ENCODE measurements at regions not wholly inside any gene's neighbourhood (a gene's known extent, or its start where the extent isn't known, plus 50 kb on each side); places are given as distances from the start of the nearest gene placed in this dataset.

DNA sequence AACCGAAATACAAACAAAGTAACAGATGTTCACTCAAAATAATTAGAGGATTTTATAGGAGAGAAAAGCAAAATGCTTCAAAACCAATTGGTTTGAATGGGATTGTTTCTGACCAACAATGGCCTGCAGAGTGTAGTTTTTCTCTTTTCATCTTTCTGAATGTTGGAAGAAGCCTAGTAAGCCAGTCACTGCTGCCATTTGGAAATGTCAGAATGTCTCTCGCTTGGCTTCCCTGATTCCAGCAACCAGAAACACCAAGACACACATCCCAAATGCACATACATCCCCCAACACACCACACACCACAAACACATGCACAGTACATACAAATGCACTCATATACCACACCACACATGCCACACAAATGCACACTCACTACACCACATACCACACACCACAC is 403.4 kb downstream of the OCA2 start:
- BruUV-seq (replicated peaks): no TSS peak
- in situ Hi-C loops (cut with MboI): no loop called here
- H3K9ac ChIP-seq (ENCODE audit: insufficient read depth in 1 of 2, low read depth in 2 of 2, low read length in 2 of 2): no peak overlapping the region

More for the DNA sequence above, 403.4 kb downstream of the OCA2 start:
- DNase-seq (ENCODE audit: extremely low read depth in 1 of 4, low spot score in 3 of 4) (no peak), ATAC-seq (no peak), FAIRE-seq (no peak)
- ChIA-PET CTCF (ENCODE audit: low intra/inter-chr PET ratio) (no interaction called here), POLR2A (no interaction called here)
- Histone ChIP-seq H3K9me3 (replicated peaks; ENCODE audit: control insufficient read depth, insufficient read depth, low read depth, low read length) (no peaks in the 10 kb centered on the region), H4K20me1 (replicated peaks; ENCODE audit: control insufficient read depth, insufficient read depth, low read length) (no peaks in the 10 kb centered on the region), H3K4me2 (ENCODE audit: insufficient read depth, low read length) (no peak overlapping the region), H3K4me1 (replicated peaks in 1 of 2; ENCODE audit: control insufficient read depth in 2 of 2, insufficient read depth in 2 of 2, low read length in 2 of 2) (no peaks in the 10 kb centered on the region), H3K9me1 (ENCODE audit: control insufficient read depth, insufficient read depth, low read length) (no peaks in the 10 kb centered on the region), H3K79me2 (ENCODE audit: control insufficient read depth, insufficient read depth, low read length) (no peaks in the 10 kb centered on the region), H2AFZ (ENCODE audit: low read depth, low read length) (no peak overlapping the region), H3K27ac (ENCODE audit: extremely low read depth, low read depth, low read length) (no peak overlapping the region), H3K36me3 (ENCODE audit: control insufficient read depth, insufficient read depth, low read length) (no peaks in the 10 kb centered on the region), H3K27me3 (ENCODE audit: control insufficient read depth in 2 of 2, insufficient read depth in 2 of 2, low read length in 2 of 2) (no peaks in the 10 kb centered on the region; a peak in 2 of 5 replicates), H3K4me3 (no peak overlapping the region)
- intact Hi-C loops (cut with micrococcal nuclease): no loop called here
- 0% methylated on average over 2 of the region's 2 CpGs for WGBS (ENCODE audit: insufficient coverage, low coverage, missing lambda C conversion rate)
- no peak for TF ChIP-seq E2F8 (IDR thresholded peaks at IDR 0.05; ENCODE audit: low read depth, partially characterized antibody)
- TF ChIP-seq RFX1 (IDR thresholded peaks at IDR 0.05): no peak
- TF ChIP-seq CTCFL (IDR thresholded peaks at IDR 0.05; ENCODE audit: borderline replicate concordance, insufficient read depth, low read depth, low read length, poor library complexity, severe bottlenecking): no peak
- TF ChIP-seq ZC3H4 (CRISPR knock-in tag; IDR thresholded peaks at IDR 0.05; ENCODE audit: borderline replicate concordance): no peak
- no peak for TF ChIP-seq KDM5B (IDR thresholded peaks at IDR 0.05; ENCODE audit: insufficient replicate concordance, low read depth, low read length)
- TF ChIP-seq, protein P1, sequence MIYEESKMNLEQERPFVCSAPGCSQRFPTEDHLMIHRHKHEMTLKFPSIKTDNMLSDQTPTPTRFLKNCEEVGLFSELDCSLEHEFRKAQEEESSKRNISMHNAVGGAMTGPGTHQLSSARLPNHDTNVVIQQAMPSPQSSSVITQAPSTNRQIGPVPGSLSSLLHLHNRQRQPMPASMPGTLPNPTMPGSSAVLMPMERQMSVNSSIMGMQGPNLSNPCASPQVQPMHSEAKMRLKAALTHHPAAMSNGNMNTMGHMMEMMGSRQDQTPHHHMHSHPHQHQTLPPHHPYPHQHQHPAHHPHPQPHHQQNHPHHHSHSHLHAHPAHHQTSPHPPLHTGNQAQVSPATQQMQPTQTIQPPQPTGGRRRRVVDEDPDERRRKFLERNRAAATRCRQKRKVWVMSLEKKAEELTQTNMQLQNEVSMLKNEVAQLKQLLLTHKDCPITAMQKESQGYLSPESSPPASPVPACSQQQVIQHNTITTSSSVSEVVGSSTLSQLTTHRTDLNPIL (CRISPR knock-in tag; IDR thresholded peaks at IDR 0.05): no peak
- TF ChIP-seq CBFA2T2 (conservative IDR thresholded peaks at IDR 0.05): no peak
